GM21367 (cell line): ENCODE measurements at regions not wholly inside any gene's neighbourhood (a gene's known extent, or its start where the extent isn't known, plus 50 kb on each side); places are given as distances from the start of the nearest gene placed in this dataset.
"Not testable (repeated sequence)": the region's sequence is repeated elsewhere in the genome, so short reads cannot be mapped to it uniquely, and the experiment has no call there.

Source experiments
- ATAC-seq: cut with Tn5 transposase; IDR thresholded peaks from one replicate; pipeline ENCODE4 v1.9.1; 2021; ENCODE audit not compliant: unreplicated experiment

DNA sequence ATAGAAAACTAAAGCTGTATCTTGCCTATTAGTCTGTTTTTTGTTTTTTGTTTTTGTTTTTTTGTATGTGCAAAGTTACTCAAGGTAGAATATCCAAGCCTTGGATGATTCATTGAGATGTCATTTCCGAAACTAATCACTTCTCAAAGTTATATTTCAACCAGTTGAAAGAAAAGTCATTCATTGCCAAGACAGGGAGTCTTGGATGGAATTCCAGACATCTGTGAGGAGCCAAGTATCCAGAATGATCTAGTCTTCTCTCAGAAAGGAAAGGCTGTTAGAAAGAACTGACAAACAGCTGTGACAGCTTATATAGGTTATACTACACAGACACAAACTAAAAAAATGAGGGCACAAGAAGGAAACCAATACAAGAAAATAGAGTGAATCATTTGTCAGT, 141.1 kb upstream of the NDST3 start:
- no peak for ATAC-seq

DNA sequence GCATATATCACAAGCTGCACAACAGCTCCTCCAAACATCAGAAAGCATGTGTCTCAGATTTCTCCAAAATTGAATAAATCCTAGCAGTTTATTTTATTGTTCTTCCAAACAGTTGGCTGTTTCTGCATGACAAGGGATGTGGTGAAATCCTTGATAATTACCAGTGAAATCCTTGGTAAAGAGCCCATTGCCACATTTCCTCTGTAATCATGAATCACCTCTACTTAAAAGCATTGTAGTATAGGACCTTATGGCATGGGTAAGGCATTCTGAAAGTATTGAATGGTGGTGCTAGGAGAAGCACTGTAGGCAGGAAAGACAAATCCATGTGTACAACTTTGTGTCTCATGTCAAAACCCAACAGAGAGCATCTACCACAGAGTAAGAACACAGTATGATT, 135.8 kb upstream of the NDST3 start:
- no peak for ATAC-seq

DNA sequence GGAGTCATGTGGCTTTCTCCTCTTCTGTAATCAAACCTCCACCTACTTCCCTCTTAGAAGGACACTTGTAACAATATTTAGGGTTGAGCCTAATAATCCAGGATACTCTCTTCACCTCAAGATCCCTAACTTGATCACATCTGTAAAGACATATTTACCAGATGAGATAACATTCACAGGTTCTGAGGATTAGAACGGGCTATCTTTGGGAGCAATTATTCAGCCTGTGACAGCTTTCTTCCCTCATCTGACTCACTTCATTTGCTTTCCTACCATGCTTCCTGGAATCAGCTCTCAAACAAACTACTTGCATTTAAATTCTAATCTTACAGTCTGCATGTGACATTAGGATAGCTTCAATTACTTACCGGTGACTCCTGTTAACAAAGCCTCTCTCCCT, 133.5 kb upstream of the NDST3 start:
- ATAC-seq: no peak

DNA sequence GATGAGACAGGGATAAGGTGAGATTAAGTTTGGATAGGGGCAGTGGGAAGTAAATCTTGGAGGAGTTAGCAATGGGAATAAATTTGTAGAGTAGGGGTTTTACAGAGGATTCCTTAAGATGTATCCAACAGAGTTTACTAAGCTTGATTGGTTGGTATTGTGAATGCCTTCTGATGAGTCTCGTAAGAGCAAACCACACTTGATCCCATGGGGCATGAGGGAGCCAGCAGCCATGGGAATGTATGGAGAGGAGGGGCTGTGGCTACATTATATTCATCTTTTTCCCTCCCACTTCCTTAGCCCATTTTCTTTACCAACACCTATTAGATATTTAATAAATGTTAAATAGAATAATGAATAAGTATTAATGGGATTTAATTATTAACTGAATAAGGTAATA, 126.6 kb upstream of the NDST3 start:
- no peak for ATAC-seq

DNA sequence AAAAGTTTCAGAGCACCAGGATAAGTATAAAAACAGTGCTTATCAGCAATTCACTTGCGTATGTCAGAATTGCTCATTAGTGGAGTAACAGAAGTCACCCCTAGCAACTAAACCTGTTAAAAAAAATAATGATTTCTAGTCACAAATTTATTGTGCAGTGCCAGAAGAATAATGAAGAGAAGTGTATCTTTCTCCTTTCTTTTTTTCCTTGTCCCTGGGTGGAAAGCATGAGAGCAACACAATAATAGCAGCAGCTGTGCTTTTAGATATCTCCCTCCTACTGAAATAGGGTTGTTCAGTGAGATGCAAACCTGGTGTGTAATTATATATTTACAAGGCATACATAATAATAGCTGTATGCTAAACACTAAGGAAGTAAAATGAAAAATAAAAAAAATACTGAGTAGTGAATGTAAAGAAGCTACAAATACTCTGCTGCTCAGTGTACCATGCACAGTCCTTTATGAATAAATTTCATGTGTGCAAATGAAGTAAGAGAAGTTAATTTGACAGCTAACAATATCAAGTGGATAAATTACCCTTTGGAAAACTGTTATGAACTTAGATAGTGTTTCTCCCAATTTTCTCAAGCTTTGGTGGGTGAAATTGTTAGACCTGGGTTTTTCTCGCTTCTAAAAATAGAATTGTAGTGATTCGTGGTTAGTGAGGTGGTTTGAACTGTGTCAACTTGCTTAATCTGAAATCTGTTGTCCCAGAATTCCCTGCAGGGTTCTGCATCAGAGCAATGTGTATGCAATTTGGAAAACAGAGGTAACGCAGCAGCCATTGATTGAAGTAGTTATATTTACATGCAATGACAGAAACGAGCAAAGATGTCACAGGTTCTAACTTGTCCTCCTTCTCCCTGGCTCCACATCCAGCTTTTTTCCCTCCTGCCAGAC, 125.7 kb upstream of the NDST3 start:
- no peak for ATAC-seq

DNA sequence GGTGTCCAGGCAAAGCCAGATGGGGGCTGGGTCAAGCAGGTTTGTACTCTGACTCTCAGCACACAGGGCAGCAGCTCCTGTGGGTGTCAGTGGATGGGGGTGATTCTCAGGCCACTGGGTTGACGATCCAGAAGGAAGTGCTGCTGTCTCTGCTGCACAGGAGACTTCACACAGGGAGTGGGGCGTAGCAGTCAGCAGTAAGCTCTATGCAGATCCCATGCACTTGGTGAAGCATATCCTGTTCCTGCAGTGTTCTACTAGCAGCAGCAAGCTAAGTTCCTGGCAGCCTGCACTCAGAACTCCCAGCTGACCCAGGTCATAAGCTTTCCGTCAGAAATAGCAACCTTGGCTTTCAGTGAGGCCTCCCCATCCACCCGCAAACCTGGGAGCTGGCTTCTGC, 117.6 kb upstream of the NDST3 start:
- ATAC-seq: no peak

DNA sequence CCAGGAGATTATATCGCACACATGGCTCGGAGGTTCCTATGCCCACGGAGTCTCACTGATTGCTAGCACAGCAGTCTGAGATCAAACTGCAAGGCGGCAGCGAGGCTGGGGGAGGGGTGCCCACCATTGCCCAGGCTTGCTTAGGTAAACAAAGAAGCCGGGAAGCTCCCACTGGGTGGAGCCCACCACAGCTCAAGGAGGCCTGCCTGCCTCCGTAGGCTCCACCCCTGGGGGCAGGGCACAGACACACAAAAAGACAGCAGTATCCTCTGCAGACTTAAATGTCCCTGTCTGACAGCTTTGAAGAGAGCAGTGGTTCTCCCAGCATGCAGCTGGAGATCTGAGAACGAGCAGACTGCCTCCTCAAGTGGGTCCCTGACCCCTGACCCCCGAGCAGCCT, 112.0 kb upstream of the NDST3 start:
- ATAC-seq: not testable (repeated sequence)

DNA sequence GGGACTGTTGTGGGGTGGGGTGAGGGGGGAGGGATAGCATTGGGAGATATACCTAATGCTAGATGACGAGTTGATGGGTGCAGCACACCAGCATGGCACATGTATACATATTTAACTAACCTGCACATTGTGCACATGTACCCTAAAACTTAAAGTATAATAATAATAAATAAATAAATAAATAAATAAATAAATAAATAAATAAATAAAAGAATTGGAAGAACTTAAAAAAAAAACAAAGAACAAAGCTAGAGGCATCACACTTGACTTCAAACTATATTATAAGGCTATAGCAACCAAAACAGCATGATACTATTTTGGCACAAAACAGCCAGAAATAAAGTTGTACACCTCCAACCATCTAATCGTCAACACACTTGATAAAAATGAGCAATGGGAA, 106.5 kb upstream of the NDST3 start:
- ATAC-seq: not testable (repeated sequence)

DNA sequence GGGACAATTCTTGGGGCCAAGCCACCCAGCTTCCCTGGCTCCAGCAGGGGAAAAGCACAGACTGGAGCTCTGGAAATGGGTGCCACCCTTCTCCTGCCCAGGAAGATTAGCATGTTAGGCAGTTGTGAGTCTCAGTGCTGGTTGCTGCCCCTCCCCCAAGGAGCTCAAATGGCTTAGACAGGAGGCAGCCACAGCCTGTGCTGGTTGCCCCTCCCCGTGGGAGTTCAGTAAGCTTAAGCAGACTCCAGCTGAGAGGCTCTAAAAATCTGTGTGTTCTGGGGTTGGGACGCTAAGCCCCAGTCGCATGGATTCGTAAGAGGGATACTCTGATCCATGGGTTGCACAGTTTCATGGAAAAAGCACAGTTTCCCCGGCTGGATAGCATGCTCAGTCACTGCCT, 92.7 kb upstream of the NDST3 start:
- no peak for ATAC-seq

DNA sequence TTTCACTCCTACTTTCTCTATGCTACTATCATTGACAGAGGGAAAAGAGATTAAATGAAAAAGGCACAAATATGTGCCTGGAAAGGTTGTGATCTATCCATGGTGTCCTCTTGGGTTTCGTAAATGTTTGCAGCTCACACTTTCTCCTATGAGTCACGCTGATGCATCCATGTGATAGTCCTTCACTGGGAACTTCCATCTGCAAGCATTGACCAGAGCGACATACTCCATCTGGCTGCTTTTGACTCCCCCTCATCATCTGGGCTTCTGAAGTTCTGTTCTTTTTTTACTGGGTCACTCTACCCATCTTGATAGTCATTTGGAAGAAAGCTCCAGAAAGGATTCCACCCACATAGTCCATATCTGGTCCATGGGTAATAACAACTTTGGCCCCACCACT, 84.7 kb upstream of the NDST3 start:
- no peak for ATAC-seq

DNA sequence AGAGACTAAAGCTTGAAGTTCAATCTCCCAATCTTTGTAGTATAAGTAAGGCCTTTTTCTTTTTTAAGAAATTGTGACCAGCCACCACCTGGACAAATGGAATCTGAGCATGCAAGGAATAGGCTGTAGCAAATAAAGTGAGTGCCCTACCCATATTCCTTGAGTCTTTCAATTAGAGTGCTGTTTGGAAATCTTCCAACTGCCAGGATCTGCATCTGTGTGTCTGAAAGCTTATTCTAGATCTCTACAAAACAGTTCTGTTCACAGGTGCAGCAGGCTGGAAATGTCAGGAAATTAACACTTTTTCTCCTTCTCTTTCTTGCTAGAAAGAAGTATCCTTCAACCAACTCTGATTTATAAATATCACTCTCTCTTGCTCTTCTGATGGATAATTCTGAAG, 76.7 kb upstream of the NDST3 start:
- ATAC-seq: no peak

DNA sequence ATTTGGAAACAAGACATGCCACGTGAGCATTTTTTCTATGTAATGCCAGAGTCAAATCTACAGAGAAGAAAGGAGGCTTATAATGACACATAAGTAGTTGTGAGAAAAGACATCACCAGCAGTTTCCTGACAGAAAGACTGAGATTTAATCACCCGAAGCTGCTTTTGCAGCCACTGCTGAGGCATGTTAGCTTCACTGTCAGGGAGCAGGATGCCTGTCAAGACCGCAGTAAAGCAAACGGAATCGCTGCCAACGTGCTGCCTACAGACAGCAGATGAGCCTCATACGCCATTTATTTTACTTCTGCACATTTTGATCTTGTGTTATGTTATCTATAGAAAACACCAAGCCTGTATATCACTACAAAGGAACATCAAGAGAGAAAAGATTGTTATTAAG, 68.7 kb upstream of the NDST3 start:
- no peak for ATAC-seq

DNA sequence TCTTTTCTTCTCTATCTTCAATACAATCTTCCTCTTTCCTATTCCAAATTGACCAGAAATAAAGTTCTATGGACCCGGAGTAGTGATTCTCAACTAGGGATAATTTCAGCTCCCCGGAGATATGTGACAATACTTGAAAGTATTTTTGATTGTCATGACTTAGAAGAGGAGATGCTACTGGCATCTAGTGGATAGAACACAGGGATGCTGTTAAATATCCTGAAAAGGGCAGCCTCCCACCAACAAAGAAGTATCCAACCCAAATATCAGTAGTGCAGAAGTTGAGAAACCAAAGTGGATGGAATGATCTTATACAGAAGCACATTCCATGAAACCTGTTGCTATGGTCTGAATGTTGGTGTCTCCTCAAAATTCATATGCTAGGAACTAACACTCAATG, 65.7 kb upstream of the NDST3 start:
- ATAC-seq: no peak

DNA sequence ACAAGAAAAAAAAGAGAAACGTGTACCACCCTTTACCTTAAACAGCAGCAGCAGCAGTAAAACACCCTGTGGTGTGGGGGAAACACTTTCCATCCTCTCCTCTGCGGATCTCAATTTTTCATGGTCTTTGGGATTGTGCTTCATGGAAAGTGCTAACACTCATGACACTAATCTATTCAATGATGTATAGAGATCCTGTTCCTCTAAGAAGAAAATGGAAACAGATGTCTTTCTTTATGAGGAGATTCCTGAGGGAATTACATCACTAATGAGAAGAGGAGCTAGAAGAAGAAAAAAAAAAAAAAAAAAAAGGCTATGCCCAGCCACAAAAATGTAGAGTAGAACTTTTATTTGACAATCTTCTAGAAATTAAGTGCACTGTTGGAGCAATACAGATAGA, 62.9 kb upstream of the NDST3 start:
- no peak for ATAC-seq

DNA sequence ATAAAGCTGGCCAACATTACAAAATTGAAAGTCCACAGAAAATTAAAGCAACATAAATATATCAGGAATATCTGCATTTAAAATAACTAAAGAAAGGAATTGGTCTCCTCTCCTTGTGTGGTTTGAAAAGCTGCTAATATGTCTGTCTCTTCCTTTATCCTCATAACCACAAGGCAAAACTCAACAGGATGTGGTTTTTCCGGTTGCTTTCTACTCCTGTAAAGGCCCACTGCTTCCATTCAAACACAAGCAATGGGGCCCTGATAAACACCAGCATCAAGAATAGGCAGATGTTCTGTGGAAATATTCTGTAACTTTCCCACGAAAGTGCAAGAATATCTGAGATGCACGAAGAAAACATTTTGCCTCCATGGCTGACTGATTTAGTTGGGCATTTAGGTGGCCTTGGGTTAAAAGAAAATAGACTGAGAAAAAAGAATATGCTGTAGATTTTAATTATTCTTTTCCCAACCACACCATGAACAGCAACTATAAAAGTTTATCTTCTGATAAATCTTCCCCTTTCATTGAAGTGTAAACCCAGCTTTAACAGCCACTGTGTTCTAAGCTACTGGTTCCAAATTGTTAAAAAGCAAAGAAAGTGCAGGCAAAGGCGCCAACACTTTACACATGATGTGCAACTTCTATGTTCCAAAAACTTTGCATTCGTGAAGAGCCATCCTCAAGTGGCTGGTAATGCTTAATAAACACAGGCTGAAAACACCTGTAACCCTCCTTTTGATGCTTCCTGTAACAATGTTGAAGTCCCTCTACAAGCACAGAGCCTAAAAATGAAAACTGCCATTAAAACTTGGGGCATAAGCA, 50.5 kb upstream of the NDST3 start:
- no peak for ATAC-seq

DNA sequence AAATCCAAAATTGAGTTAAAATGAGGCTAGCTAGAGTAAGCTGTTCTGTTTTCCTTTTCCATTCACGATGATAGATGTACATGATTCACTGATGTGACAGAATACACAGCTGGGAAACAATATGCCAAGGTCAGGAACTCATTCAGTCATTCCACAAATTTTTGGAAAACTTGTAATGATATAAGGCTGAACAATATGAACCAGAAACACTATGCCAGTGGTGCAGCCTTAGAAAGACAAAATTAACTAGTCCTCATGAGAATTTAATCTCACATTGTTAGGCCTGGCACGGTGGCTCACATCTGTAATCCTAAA, 50.0 kb upstream of the NDST3 start:
- ATAC-seq: no peak
